ENCODE measurements at regions not wholly inside any gene's neighbourhood (a gene's known extent, or its start where the extent isn't known, plus 50 kb on each side); places are given as distances from the start of the nearest gene placed in this dataset.

- no peak for TF ChIP-seq CTCF (conservative IDR thresholded peaks at IDR 0.05)
- Histone ChIP-seq H2BK15ac (ENCODE audit: low read depth, low read length) (no peak overlapping the region), H3K4ac (ENCODE audit: low read depth, low read length) (no peak overlapping the region), H2AK5ac (ENCODE audit: insufficient read length, low read length) (no peak overlapping the region), H3K27me3 (ENCODE audit: insufficient read depth, low read length) (no peaks in the 10 kb centered on the region; the same call in 1 of the 2 replicates), H3K79me2 (ENCODE audit: insufficient read depth, low read length) (no peaks in the 10 kb centered on the region), H4K20me1 (ENCODE audit: control insufficient read depth, insufficient read depth, insufficient read length) (no peaks in the 10 kb centered on the region), H4K91ac (ENCODE audit: insufficient read length, low read depth, low read length) (no peak overlapping the region), H3K27ac (ENCODE audit: insufficient read length, low read depth, low read length) (no peak overlapping the region), H3K23me2 (ENCODE audit: insufficient read length, low read depth, low read length, poor library complexity, severe bottlenecking) (no peaks in the 10 kb centered on the region), H3K4me2 (ENCODE audit: insufficient read depth, insufficient read length, low read length) (no peak overlapping the region), H3T11ph (ENCODE audit: low read length) (no peak overlapping the region), H2BK120ac (ENCODE audit: low read depth, low read length, poor library complexity, severe bottlenecking) (no peak overlapping the region), H3K9ac (ENCODE audit: extremely low read depth, insufficient read length, low read length) (no peak overlapping the region), H3K4me1 (ENCODE audit: insufficient read depth, low read length) (no peaks in the 10 kb centered on the region), H2AFZ (ENCODE audit: low read length) (no peak overlapping the region), H3K23ac (ENCODE audit: insufficient read length, low read depth, low read length) (no peak overlapping the region), H3K79me1 (ENCODE audit: insufficient read depth, low read depth, low read length, poor library complexity, severe bottlenecking) (no peaks in the 10 kb centered on the region), H2BK20ac (ENCODE audit: low read depth, low read length, poor library complexity, severe bottlenecking) (no peak overlapping the region), H3K18ac (ENCODE audit: insufficient read length, low read depth, low read length) (no peak overlapping the region), H3K14ac (ENCODE audit: insufficient read depth, low read length) (no peak overlapping the region), H3K56ac (ENCODE audit: insufficient read length, low read depth, low read length) (no peak overlapping the region), H2BK5ac (ENCODE audit: insufficient read length, low read length) (no peak overlapping the region), H4K8ac (replicated peaks; ENCODE audit: insufficient read length, low read depth, low read length) (no peak overlapping the region), H3K9me3 (ENCODE audit: control insufficient read depth, low read depth, low read length) (no peaks in the 10 kb centered on the region), H2BK12ac (ENCODE audit: insufficient read length, low read depth, low read length) (no peak overlapping the region), H4K5ac (ENCODE audit: insufficient read length, low read depth, low read length) (no peak overlapping the region)
- H3K27me3 Mint-ChIP-seq (ENCODE audit: low read depth) = peaks cover 35% of the 10 kb centered on the region
- no peak overlapping the region for H3K27ac Mint-ChIP-seq
- peaks cover 0 to 1% (median 0%) of the 10 kb centered on the region in 3 experiments; a peak in 1 of 7 replicates for H3K36me3 Mint-ChIP-seq (ENCODE audit: insufficient read depth in 1 of 3, low read depth in 3 of 3)
- DNase-seq = no peak
- no CpG with 5 or more reads among the region's 2 CpGs for WGBS (ENCODE audit: extremely low coverage, insufficient read length, low lambda C conversion rate)
- H3K4me1 Mint-ChIP-seq = peaks cover 8 to 9% of the 10 kb centered on the region in 2 experiments; a peak in 3 of 4 replicates
- H3K9me3 Mint-ChIP-seq = peaks cover 0 to 4% of the 10 kb centered on the region in 2 experiments; a peak in 1 of 5 replicates
- H3K4me3 Mint-ChIP-seq = no peak overlapping the region
Observed at GRCh38 chr18:51575171-51575570, 377.7 kb upstream of the MEX3C start.
